GM12873 (cell line): ENCODE measurements at regions not wholly inside any gene's neighbourhood (a gene's known extent, or its start where the extent isn't known, plus 50 kb on each side); places are given as distances from the start of the nearest gene placed in this dataset.

Experiments used
- TF ChIP-seq, protein P1 (sequence below): IDR thresholded peaks from 2 replicates; pipeline ENCODE4 v1.5.1; 2012; ENCODE audit warnings: low read depth, mild to moderate bottlenecking, moderate library complexity, low read length, control low read depth; ENCODE audit not compliant: insufficient read depth; ENCODE audit errors: missing control alignments

DNA sequence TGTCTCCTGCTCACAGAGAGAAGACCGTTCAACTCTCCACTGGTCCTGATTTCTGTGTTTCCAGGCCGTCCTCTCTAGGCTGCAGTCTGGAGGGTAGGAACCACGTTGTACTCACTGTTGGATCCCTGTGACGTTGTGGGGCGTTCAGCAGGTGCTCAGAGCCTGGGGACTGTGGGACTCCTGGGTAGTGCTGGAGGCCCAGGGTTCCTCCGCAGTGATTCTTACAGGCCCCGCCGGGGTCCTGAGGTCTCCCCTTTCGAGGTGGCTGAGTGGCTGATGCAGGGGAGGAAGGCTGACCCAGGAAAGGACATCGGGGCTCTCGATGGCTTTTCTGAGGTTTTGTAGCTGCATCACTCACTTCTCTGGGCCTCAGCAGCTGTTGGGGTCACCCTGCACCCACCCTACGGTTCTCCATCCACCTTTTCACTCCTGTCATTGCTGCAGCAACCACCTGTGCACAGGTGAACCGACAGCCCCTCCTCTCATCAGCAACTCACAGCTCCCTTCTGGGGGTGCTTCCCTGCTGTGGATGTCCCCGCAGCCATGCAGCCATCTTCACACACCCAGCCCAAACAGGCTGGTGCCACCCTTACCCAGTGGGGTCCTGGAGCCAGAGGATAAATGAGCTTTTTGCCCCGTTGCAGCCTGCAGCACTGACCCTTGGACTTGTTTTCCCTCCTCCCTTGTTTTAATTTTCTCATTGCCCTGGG is 169.6 kb upstream of the HDAC4 start:
- TF ChIP-seq, protein P1, sequence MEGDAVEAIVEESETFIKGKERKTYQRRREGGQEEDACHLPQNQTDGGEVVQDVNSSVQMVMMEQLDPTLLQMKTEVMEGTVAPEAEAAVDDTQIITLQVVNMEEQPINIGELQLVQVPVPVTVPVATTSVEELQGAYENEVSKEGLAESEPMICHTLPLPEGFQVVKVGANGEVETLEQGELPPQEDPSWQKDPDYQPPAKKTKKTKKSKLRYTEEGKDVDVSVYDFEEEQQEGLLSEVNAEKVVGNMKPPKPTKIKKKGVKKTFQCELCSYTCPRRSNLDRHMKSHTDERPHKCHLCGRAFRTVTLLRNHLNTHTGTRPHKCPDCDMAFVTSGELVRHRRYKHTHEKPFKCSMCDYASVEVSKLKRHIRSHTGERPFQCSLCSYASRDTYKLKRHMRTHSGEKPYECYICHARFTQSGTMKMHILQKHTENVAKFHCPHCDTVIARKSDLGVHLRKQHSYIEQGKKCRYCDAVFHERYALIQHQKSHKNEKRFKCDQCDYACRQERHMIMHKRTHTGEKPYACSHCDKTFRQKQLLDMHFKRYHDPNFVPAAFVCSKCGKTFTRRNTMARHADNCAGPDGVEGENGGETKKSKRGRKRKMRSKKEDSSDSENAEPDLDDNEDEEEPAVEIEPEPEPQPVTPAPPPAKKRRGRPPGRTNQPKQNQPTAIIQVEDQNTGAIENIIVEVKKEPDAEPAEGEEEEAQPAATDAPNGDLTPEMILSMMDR, result no peak

DNA sequence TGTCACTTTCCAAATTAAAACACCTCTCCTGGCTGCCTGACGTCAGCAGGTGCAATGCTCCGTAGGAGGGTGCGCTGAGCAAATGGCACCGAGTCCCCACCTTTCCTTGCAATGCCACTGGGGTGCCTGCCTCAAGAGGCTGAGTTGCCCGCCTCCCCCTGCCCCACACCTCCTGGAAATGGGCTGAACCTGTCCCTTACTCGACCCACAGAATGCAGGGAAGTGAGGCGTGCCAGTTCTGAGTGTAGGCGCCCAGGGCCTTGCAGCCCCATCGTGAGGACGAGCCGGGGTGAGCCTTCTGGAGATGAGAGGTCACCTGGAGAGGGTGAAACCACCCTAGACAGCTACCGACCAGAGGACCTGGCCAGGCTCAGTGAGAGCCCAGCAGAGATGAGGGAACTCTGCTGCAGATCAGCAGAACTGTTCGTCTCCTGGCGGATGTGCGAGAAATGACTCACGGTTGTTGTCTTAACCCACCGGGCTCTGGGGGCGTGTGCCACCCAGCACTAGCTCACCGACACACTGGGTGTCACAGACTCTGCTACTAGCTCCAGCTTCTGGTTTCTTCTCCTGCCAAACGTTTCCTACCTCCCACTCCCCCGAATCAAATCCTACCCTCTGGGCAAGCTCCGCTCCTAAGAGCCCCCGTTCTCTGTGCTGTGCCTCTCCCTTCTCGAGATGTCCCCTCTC is 168.7 kb upstream of the HDAC4 start:
- TF ChIP-seq, protein P1, result no peak

DNA sequence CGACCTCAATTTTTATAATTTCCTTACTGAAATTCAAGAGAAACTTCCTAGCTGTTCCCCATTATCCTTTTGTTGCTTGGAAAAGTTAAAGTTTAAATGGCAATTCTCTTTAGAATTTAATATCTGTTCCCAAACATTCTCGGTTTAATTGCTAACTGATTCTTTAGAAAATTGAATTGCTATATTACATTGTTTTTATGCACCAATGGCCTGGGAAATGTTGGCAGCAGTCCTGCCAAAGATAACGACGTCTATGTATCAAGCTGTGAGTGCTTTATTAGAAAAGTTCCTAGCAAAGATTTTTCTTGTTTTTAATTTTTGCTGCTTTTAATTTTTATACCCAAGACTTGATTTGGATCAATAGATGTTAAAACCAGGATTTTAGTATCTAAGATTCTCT is 167.8 kb upstream of the HDAC4 start:
- TF ChIP-seq, protein P1, result no peak

DNA sequence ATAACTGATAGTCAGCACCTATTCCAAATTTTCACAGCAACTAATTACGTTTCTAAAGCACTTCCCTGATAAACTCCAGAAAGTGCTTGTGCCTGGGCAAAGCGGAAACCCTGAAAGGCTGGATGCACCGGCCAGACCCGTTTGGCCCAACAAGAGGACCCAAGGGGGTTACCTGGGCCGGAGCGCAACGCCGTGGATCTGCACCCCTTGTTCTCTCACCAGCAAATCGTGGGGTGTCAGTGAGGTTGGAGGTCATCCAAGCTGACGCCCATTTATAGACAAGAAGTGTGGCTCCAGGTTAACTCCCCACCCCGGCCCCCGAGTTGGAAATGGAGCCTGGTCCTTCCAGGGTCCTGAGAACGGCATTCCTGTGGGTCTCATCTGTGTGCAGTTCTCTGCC is 167.0 kb upstream of the HDAC4 start:
- TF ChIP-seq, protein P1, result no peak

DNA sequence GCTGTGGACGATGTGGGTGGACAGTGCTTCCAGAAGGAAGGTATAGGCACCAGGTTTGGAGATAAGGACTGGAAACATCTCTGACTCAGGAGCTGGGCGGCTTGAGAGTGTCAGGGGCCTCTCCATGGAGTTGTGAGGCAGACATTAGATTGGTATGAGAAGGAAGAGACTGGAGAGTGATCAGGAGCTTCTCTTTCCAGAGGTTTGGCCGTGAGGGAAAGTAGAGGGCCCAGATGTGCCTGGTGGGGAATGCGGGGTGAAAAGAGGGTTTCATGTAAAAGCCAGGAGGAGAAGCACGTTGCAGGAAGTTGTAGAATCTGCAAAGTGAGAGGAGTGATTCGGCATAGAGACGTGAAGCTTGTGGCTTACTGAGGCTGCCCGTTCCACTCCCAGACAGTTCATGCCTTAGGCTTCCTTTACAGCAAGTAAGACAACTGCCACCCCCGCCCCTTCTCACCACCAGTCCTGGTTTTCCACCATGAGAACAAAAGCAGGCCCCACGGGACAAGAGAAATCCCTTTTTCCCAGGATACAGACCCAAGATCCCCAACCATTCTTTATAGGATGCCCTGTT is 166.3 kb upstream of the HDAC4 start:
- TF ChIP-seq, protein P1, result no peak

DNA sequence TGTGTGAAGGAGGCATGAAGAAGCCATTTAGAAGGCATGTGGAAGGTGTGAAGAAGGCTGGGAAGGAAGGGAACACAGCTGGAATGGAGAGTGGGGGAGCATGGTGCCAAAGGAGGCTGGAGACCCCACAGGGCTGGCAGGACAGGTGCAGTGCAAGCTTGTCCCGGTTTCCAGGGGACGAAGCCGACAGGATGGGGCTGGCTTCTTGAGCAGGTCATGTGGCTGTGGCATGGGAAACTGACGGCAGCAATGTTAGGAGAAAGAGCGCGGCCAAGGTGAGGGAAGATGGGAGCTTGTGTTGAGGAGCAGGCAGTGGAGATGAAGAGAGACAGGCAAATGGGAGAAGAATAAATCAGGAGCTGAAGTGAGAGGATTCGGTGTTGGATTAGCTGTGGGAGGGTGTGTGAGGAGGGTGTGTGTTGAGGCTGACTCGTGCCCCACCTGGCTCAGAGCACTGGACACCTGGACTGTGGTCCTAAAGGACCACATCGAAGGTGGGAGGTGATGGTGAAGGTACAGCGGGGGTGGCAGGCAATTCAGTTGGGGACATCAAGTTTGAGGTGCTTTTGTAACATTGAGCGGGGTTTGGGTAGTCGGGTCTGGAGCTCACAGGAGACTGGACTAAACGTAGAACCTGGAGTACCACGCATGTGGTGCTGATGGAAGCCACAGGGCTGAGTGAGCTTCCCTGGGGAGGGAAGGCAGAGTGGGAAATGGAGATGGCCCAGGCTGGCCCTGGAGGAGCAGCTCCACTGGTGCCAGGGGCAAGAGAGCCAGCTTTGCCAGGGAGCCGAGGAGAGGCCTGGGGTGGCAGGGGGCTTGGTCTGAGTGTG is 165.6 kb upstream of the HDAC4 start:
- TF ChIP-seq, protein P1, result no peak

DNA sequence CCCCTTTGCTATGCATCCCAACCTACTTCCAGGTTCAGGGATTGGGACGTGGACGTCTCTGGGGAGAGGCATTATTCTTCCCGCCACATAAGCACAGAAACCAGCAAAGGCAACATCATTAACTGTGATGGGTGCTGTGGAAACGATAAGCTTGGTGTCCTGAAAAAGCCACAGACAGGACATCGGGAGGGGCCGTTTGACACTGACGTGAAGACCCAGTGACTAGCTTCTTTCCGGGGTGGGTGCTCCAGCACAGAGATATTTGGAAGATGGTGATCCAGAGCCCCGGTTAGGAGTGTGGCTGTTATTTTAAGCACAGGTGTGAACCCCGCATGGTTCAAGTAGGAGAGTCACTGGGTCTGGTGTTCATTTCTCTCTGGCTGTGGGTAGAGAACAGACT is 163.8 kb upstream of the HDAC4 start:
- TF ChIP-seq, protein P1, result no peak
